Mammary epithelial cell (primary cell): ENCODE measurements at regions not wholly inside any gene's neighbourhood (a gene's known extent, or its start where the extent isn't known, plus 50 kb on each side); places are given as distances from the start of the nearest gene placed in this dataset.

ENCODE experiments used
- CTCF ChIP-seq, 2 donors: IDR thresholded peaks in 1 of 2; conservative IDR thresholded peaks in 1 of 2; 2 replicates each; pipeline ENCODE4 v1.5.1; 2011 to 2012; ENCODE audit warnings: inconsistent platforms in 2 of 2, low read length in 2 of 2, mild to moderate bottlenecking in 2 of 2, control low read depth in 1 of 2, low read depth in 1 of 2; ENCODE audit not compliant: insufficient read depth in 1 of 2; ENCODE audit errors: extremely low read depth in 1 of 2
- EZH2 ChIP-seq: IDR thresholded peaks from 2 replicates; pipeline ENCODE4 v1.6.1; 2012; ENCODE audit warnings: low read length, inconsistent platforms, borderline replicate concordance

- TF ChIP-seq CTCF (conservative IDR thresholded peaks at IDR 0.05 in 1 of 2, IDR thresholded peaks at IDR 0.05 in 1 of 2; ENCODE audit: extremely low read depth in 1 of 2, insufficient read depth in 1 of 2, low read depth in 1 of 2, low read length in 2 of 2) (no peak), EZH2 (no peak)
These were observed 342.4 kb downstream of the SEC14L1 start for GRCh38 chr17:77483128-77483598.
